Transverse colon (tissue), 4 donors: ENCODE measurements at regions not wholly inside any gene's neighbourhood (a gene's known extent, or its start where the extent isn't known, plus 50 kb on each side); places are given as distances from the start of the nearest gene placed in this dataset.
"Not testable (repeated sequence)": the region's sequence is repeated elsewhere in the genome, so short reads cannot be mapped to it uniquely, and the experiment has no call there.

Experiments
- EP300 ChIP-seq: sonication (generic); formaldehyde crosslinking; IDR thresholded peaks from one replicate; pipeline ENCODE4 v1.6.1; 2017; ENCODE audit warnings: antibody characterized with exemption, low read depth
- POLR2A ChIP-seq: fragments of 450-650 bp; IDR thresholded peaks from one replicate; pipeline ENCODE4 v1.6.1; 2016; ENCODE audit warnings: antibody characterized with exemption, mild to moderate bottlenecking, moderate library complexity
- POLR2AphosphoS5 ChIP-seq, 3 donors: sonication (generic); formaldehyde crosslinking; IDR thresholded peaks; one replicate each; pipeline ENCODE4 v1.6.1; 2016; ENCODE audit warnings: antibody characterized with exemption in 3 of 3
- TF ChIP-seq, protein P1 (sequence below), 5 experiments: fragments of 200-600 bp in 3 of 5; fragments of 450-650 bp in 2 of 5; sonication (generic) in 3 of 5; IDR thresholded peaks; 1 replicate in 2 of 5; 2 replicates in 3 of 5; pipeline ENCODE4 v1.5.1; 2016 to 2017; ENCODE audit warnings: antibody characterized with exemption in 5 of 5, inconsistent platforms in 3 of 5, mild to moderate bottlenecking in 2 of 5, moderate library complexity in 1 of 5

DNA sequence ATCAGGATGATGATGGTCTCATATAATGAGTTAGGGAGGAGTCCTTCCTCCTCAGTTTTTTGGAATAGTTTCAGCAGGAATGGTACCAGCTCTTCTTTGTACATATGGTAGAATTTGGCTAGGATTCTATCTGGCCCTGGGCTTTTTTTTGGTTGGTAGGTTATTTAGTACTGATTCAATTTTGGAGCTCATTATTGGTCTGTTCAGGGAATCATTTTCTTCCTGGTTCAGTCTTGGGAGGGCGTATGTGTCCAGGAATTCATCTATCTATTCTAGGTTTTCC, 73.3 kb upstream of the BOD1L1 start:
- TF ChIP-seq, protein P1, sequence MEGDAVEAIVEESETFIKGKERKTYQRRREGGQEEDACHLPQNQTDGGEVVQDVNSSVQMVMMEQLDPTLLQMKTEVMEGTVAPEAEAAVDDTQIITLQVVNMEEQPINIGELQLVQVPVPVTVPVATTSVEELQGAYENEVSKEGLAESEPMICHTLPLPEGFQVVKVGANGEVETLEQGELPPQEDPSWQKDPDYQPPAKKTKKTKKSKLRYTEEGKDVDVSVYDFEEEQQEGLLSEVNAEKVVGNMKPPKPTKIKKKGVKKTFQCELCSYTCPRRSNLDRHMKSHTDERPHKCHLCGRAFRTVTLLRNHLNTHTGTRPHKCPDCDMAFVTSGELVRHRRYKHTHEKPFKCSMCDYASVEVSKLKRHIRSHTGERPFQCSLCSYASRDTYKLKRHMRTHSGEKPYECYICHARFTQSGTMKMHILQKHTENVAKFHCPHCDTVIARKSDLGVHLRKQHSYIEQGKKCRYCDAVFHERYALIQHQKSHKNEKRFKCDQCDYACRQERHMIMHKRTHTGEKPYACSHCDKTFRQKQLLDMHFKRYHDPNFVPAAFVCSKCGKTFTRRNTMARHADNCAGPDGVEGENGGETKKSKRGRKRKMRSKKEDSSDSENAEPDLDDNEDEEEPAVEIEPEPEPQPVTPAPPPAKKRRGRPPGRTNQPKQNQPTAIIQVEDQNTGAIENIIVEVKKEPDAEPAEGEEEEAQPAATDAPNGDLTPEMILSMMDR (IDR thresholded peaks at IDR 0.05): not testable (repeated sequence)
- TF ChIP-seq POLR2A; EP300; POLR2AphosphoS5 (IDR thresholded peaks at IDR 0.05): not testable (repeated sequence)
